ENCODE measurements at regions not wholly inside any gene's neighbourhood (a gene's known extent, or its start where the extent isn't known, plus 50 kb on each side); places are given as distances from the start of the nearest gene placed in this dataset.
"Not testable (repeated sequence)": the region's sequence is repeated elsewhere in the genome, so short reads cannot be mapped to it uniquely, and the experiment has no call there.

GRCh38 chr2:217360781-217361482, 501.1 kb upstream of the TNP1 start:
- DNase-seq: no peak

- no peak for DNase-seq
Observed at GRCh38 chr2:217360111-217360510, 500.2 kb upstream of the TNP1 start.

DNA sequence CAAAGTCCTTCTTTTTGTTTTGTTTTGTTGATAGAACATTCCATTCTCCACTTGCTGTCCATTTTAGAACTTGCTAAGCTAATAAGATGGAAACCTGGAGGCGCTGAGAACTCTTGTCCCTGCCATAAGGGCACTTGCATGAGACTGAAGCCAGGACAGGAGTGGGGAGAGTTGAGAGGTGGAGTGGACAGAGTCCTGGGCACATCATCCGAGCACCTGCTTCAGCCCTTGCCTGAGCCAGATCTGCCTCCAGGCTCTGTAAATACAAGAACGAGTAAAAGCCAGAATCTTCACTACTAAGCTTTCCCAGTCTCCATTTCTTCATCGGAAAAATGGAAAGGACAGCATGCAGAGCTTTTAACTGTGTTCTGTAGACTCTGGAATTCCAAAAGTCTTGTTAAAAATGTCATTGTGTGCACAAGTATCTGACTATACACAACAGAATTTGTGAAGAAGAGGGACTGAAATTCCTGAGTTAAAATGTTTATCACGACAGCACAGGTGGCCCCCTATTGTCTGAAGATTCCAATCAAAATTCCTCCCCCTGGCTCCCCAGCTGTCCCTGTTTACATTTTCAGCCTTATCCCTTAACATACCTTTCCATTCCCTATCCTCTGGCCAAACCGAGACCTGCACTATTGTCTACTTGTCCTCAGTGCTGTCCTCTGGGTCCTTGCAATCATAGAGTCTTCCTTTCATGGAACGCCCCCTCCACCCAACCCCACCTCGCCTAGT, 498.2 kb upstream of the TNP1 start:
- DNase-seq: no peak

GRCh38 chr2:217356781-217357180, 496.9 kb upstream of the TNP1 start:
- no peak for DNase-seq

GRCh38 chr2:217356142-217356541, 496.3 kb upstream of the TNP1 start:
- no peak for DNase-seq

- no peak for DNase-seq
Observed at GRCh38 chr2:217353591-217353990, 493.7 kb upstream of the TNP1 start.

GRCh38 chr2:217351378-217351777, 491.5 kb upstream of the TNP1 start:
- no peak for DNase-seq

GRCh38 chr2:217349251-217349650, 489.4 kb upstream of the TNP1 start:
- no peak for DNase-seq

- DNase-seq: not testable (repeated sequence)
Observed at GRCh38 chr2:217347630-217348029, 487.8 kb upstream of the TNP1 start.

- DNase-seq: not testable (repeated sequence)
Observed at GRCh38 chr2:217346043-217346442, 486.2 kb upstream of the TNP1 start.

GRCh38 chr2:217340899-217341298, 481.0 kb upstream of the TNP1 start:
- no peak for DNase-seq

DNA sequence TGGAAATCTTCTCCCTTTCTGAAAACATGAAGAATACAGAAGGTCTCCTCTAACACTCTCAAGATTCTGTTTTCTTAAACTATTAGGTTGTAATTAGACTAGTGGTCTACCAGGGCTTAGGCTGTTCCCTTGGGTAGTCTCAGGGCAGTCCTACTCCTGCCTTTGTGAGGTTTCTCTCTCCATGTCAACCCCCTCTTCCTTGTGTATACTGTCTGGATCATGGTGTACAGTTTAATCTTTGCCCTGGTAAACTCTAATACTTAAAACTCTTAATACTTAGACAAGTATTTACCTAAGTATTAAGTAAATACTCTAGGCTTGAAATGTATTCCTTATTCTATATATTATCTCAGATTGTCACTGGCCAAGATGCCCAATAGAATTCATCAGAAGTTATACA, 480.3 kb upstream of the TNP1 start:
- no peak for DNase-seq

DNA sequence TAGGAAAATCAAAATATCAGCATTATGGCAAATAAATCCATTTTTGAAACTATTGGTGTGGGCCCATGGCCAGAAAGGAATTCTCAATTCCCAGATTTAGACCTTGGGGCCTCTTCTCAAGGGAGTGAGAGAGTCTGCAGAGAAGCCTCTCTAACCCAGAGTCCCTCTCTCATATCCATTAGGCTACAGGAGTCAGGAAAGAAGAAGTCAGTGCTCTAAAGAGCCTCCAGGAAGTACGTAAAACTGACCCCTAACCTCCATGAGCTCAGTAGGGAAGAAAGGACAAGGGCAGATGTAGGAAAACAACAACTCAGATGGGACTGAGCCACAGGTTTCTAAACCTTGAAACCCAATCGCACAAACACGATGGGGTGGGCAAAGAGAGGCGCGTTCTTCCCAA, 479.9 kb upstream of the TNP1 start:
- DNase-seq: no peak

DNA sequence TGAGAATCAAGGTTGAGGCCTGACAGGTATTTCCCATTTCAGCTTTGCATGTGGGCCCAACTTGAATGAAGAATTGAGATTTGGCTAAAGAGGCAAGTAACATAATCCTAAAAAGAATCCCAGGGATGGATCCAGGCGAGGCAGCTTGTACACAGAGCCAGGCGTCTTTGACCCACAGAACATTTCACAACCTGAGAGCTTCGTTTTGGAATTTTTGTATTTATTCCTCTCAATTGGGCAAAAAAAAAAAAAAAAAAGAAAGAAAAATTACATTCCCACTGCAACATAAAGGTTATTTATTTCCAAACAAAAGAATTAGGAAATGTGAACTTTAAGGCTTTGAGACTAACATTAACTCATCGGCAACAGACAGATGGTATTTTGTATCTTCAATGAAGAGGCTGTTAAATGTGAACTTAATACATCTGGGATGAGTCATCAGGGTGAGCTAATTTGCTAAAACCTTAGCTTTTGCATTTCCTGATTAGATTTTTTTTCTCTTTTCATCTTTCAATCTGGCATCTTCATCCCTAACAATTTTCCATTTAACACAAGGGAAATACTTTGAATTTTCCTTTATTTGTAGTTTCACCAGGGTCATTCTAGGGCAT, 478.5 kb upstream of the TNP1 start:
- no peak for DNase-seq

- DNase-seq: no peak
Observed at GRCh38 chr2:217337771-217338170, 477.9 kb upstream of the TNP1 start.

GRCh38 chr2:217336694-217337093, 476.8 kb upstream of the TNP1 start:
- DNase-seq: no peak

- no peak for DNase-seq
Observed at GRCh38 chr2:217335341-217335966, 475.6 kb upstream of the TNP1 start.

DNA sequence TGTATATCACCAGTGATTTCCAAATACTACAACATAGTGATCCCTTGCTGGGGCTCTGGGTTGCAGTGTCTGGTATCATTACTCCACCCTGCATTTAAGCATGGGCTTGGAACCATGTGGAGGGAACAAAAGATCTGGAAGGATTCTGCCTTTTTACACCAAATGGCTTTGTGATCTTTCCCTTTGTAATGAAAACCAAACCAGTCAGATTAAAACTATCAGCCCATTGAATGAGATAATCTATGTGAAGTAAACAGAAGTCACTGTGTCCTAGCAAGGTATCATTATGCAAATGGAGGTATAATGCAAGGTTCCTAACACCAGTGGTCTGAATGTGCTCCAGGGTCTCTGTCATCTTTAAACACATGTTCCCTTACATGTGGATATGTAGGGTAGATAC, 474.7 kb upstream of the TNP1 start:
- DNase-seq: no peak

DNA sequence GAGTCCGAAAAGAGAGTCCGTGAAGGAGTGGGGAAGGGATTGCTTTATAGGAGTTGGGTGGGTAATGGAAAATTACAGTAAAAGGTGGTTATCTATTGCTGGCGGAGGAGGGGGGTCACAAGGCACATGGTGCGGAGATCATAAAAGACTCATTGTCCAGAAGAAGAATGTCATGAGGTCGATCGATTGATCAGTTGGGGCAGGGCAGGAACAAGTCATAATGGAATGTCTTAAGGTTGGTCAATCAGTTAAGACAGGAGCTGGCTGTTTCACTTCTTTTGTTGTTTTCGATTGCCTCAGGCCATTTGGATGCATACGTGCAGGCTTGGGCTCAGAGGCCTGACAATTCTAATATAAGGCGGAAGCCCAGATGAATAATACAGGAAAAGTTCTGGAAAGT, 473.0 kb upstream of the TNP1 start:
- DNase-seq: no peak

- no peak for DNase-seq
Observed at GRCh38 chr2:217332417-217332791, 472.5 kb upstream of the TNP1 start.

DNA sequence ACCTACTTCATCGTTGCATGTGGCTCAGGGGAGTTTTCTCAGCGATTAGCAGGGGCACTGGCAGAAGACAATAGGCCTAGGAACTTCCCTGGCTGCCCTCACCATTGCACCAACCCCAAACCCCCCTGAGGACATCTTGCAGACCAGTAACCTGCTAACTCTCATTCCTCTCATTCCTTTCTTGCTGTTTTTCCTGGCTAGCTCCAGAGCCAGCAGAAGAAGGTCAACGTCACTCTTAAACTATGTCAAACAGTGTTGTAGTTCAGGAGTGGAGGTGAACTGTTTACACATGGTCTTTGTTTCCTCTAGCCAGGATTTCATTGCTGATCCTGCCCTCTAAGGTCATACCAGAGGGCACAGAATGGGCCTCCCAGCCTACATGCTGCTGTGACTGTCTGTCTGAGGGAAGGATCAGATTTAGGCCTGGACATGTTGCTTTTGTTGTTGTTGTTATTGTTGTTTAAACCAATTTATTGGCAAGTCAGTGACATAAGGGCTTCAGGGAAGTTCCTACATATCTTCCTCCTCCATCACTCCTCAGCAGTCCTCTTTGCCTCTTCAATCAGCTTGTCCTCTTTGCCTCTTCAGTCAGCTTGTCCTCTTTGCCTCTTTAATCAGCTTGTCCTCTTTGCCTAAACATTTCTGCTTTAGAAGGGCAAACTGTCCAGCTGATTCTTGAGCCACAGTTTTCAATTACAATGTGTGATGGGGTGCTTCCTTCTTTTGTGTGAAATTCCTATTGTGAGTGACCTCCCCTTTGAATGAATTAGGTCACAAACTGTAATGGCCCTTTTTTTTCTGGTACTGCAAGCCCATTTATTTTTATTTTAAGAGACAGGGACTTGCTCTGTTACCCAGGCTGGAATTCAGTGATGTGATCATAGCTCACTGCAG, 471.9 kb upstream of the TNP1 start:
- DNase-seq: no peak

DNA sequence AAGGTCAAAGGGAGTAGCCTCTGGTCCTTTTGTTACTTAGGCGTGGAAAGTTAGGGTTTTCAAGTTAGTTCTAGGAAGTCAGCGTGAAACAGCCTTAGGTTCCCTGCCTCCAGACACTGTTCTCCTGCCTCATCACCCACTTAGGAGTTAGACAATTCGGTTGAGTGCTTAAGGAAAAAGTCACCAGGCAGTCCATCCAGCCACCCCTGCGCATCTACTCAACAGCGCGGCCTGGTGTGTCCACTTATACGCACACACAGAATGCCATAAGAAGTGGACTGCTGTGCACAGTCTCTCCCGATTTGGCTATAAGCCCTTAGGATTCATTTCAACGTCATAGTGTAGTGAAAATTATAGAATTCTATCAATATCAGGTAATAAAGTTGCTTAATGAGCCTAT, 470.8 kb upstream of the TNP1 start:
- no peak for DNase-seq

GRCh38 chr2:217329023-217329431, 469.2 kb upstream of the TNP1 start:
- DNase-seq: no peak

All from NCI-H1048 (cell line).